Fibroblast of villous mesenchyme (primary cell): ENCODE measurements at regions not wholly inside any gene's neighbourhood (a gene's known extent, or its start where the extent isn't known, plus 50 kb on each side); places are given as distances from the start of the nearest gene placed in this dataset.

ENCODE experiments used
- DNase-seq: peaks from one replicate; pipeline ENCODE4 v3.0.0-alpha.2; 2010; ENCODE audit warnings: low read depth
- H3K4me3 ChIP-seq: 2 replicates; pipeline ENCODE4 v1.5.1; 2011; ENCODE audit warnings: low read depth, mild to moderate bottlenecking, low read length
- TF ChIP-seq, protein P1 (sequence below): IDR thresholded peaks from 2 replicates; pipeline ENCODE4 v1.5.1; 2012; ENCODE audit warnings: low read depth, mild to moderate bottlenecking, low read length; ENCODE audit not compliant: insufficient read depth

DNA sequence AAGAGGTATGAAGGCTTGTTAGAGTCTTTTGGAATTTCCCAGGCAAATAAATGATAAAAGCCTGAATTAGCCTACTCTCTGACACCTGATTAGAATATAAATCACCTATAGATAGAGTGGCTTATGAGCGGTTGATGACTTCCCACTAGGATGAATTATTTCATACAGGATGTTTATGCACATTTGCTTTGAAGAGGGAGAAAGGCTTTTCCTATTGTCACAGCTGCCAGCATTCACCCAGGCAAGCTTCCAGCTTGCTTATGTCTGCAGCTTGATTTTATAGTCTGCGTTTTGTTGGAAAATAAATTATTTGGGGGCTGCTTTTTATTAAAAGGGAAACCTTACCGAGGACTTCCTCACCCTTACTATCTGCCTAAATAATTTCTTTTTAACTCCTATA lies 51.3 kb upstream of the EIF2S2 start:
- H3K4me3 ChIP-seq = no peak overlapping the region
- TF ChIP-seq, protein P1, sequence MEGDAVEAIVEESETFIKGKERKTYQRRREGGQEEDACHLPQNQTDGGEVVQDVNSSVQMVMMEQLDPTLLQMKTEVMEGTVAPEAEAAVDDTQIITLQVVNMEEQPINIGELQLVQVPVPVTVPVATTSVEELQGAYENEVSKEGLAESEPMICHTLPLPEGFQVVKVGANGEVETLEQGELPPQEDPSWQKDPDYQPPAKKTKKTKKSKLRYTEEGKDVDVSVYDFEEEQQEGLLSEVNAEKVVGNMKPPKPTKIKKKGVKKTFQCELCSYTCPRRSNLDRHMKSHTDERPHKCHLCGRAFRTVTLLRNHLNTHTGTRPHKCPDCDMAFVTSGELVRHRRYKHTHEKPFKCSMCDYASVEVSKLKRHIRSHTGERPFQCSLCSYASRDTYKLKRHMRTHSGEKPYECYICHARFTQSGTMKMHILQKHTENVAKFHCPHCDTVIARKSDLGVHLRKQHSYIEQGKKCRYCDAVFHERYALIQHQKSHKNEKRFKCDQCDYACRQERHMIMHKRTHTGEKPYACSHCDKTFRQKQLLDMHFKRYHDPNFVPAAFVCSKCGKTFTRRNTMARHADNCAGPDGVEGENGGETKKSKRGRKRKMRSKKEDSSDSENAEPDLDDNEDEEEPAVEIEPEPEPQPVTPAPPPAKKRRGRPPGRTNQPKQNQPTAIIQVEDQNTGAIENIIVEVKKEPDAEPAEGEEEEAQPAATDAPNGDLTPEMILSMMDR = no peak
- DNase-seq = no peak

GRCh38 chr20:34164381-34164984 lies 52.4 kb upstream of the EIF2S2 start:
- peak; percentile 14 for DNase-seq
- TF ChIP-seq, protein P1 = no peak
- no peak overlapping the region for H3K4me3 ChIP-seq

- TF ChIP-seq, protein P1 = no peak
- DNase-seq = peak; percentile 69
- H3K4me3 ChIP-seq = no peak overlapping the region
Observed at GRCh38 chr20:34165018-34165619, 53.1 kb upstream of the EIF2S2 start.

GRCh38 chr20:34171640-34172039 lies 59.6 kb upstream of the EIF2S2 start:
- peak; percentile 22 for DNase-seq
- no peak overlapping the region for H3K4me3 ChIP-seq

GRCh38 chr20:34172926-34173325 lies 60.9 kb upstream of the EIF2S2 start:
- TF ChIP-seq, protein P1 = no peak
- DNase-seq = no peak
- H3K4me3 ChIP-seq = no peak overlapping the region

More at GRCh38 chr20:34171640-34172039, 59.6 kb upstream of the EIF2S2 start:
- TF ChIP-seq, protein P1 = no peak

GRCh38 chr20:34175079-34175478 lies 63.0 kb upstream of the EIF2S2 start:
- no peak for DNase-seq
- no peak overlapping the region for H3K4me3 ChIP-seq
- TF ChIP-seq, protein P1 = no peak
